Stromal cell of bone marrow (primary cell): ENCODE measurements at regions not wholly inside any gene's neighbourhood (a gene's known extent, or its start where the extent isn't known, plus 50 kb on each side); places are given as distances from the start of the nearest gene placed in this dataset.
A peak's percentile ranks its signal among the peaks of the same experiment; 100 is the strongest.

ENCODE experiments used
- DNase-seq: peaks from one replicate; pipeline ENCODE4 v3.0.0-alpha.2; 2012; ENCODE audit warnings: low read depth

DNA sequence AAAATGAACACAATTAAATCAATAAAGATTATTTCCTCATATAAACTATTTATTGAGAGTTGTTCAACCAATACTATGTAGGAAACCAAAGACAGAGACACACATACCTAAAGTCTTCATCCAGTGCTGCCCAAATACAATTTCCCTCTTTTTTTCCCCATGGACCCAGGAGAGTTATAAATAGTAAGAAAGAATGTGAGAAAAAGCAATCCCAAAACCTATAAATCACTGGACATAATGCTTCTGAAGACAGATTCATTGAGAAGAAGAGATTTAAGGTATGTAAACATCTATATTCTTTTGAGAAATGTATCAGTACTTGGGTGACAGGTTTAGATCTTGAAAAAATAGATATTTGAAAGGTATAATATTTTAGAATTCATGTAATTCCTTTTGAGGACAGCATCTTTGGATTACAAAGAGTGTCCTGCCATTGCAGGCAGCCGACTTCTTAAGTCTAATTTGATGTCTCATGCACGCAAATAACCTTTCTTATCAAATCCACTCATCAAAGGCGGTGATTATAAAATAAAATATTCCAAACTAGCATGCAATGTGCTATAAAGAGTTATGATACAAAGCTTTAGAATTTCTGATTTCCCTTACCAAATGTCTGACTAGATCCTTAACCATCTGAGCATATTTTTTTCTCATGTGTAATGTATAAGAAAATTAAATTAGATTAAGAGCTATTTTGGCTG is 739.4 kb downstream of the LIG4 start:
- no peak for DNase-seq

DNA sequence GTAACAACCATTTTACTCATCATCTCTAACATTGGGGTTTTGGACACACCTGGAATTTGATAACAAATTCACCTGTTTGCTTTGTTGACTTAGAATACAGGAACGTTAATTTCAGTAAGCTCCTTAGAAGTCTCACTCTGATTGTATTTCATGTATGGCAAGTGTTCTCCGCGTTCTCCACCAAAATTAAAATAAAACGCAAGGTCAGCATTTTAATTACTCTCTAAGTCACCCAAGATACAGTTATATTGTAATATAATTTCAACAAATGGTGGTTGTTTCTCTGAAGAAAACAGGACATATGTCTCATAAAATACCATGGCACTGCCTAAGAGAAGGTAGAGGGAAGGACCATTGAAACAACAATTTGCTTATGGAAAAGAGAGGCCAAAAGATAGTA is 742.1 kb downstream of the LIG4 start:
- DNase-seq: no peak

DNA sequence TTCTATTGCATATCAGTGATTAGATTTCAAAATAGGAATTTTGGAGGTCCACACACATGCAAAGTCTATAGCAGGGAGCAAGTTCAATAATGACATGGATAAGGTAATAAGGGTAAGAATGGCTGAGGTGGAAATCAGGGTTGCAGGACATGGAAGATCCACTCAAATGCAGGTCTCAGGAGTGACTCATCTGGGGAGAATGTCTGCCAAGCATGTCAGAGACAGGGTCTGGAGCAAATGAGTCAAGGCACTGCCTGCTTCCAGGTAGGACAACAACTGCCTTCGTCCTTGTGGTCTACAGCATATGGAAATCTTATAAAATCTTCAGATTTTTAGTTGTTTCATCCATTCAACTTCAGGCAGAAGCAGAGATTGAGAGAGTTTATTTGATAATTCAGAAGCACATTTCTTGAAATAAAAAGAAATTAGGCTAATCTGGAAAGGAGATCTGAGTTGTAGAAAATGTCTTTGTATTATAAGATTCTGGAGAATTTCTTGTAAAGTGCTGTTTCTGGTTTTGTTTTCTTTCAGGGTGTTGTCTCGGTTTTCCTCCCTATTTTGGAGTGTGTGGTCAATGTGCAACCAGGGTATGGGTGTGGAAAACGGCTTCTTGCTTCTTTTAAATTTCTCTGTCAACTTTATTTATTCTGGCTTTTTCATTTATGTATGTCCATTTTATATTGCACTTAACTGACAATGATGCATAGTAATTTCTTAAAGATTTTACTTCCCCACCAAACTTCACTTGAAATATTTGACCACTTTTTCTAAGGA is 748.8 kb downstream of the LIG4 start:
- DNase-seq: no peak

DNA sequence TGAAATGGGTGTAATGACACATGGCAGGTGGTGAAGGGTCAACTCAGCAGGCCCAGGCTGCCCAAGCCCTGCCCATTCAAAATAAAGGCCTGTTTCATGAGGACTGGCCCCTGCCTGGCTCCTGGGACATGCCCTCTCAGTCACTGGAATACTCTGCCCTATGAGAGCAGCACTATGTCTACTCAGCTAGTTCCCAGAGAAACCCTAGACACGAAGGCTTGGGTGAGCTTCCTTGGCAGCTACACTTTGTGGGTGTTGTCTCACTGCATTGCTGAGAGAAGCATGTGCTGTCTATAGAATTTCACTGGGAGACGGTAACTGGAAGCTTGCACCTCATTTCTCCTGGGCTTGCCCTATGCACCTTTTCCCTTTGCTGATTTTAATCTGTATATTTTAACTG is 752.8 kb downstream of the LIG4 start:
- no peak for DNase-seq

DNA sequence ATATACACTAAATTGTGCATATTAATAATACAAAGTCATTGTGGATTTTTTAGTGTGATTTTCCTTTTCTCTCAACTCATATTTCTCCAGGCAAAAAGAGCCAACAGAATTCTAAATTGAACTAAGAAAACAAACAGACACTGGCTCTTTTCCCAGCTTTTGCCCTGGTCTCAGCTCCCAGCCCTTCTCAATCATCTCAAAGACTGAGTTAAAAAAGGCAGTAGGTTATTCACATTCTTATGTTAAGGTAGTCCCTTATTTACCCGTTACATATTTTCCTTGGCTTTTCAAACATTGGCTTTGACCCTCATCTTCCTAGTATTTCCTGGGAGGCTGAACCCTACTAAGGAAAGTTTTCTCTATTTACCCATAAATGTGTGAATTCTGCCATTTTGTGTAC is 753.6 kb downstream of the LIG4 start:
- DNase-seq: peak; percentile 53

DNA sequence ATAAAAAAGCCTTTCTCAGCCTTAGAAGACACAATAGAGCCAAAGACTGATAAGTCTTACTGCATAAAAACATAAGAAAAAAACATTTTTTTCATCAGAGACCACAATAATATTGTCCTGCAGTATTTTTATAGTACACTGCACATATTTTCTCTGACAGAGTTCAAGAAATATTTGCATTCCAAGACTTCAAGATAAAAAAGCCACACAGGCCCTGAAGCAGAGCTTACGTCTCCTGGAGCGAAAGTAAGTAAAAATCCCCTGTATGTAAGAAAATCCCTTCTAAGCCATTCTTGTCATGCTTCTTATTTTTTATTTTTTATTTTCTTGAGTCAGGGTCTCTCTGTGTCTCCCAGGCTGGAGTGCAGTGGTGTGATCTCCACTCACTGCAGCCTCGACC is 755.9 kb downstream of the LIG4 start:
- DNase-seq: no peak

DNA sequence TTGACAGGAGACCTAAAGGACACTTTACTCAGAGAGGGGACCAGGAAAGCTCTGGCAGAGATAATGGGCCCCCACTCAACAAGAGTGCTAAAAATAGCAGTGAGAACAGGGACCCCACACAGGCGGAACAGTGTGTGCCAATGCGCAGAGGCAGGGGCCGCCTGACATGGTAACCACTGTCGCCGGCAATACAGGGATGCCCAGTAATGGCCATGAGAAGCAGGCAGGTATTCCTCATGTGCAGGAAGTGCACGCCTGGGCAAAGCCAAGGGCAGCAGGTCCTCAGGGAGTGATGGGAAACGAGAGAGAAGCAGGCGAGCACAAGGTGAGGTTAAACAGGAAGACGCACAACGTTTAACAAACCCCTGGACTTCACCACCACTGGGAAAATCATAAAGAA is 757.1 kb downstream of the LIG4 start:
- DNase-seq: no peak

DNA sequence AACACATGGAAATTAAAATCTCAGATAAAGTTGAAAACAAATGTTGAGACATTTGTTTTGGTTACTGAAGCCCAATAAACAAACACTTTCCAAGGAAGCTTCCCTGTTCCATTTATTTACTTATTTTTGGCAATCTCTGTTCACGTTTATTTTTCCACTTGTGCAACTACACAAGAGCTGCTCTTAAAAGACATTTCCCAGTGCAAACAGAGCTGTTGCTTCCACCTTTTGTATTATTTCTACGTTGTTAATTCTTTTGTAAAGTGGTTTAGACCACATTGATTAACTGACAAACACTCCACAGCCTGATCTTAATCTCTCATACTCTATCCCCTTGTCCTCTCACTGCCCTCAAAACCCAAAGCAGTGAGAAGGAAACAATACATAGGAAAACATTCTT is 757.6 kb downstream of the LIG4 start:
- no peak for DNase-seq

DNA sequence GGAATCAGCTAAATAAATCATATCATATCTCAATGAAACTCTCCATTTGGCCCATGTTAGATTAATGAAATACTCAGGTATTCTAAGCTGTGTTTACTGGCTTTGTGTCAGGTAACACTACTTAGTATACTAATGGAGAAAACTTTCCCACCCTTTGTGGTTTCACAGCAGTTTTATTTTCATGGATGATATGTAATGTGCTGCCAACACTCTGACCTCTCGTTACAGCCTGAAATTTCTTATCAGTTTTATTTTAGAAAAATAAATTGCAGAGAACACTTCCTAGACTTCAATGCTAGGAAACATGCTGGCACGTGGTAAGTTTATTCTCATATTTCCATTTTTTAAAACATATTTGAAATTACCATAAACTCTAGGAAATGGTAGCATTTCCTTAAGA is 758.9 kb downstream of the LIG4 start:
- no peak for DNase-seq

DNA sequence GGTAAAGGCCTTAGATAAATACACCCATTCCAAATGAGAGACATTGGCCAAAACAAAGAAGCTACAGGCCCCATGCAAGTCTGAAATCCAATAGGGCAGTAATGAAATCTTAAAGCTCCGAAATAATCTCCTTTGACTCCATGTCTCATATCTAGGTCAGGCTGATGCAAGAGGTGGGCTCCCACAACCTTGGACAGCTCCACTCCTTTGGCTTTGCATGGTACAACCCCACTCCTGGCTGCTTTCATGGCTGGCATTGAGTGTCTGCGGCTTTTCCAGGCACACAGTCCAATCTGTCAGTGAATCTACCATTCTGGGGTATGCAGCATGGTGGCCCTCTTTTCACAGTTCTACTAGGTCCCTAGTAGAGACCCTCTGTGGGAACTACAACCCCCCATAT is 762.5 kb downstream of the LIG4 start:
- no peak for DNase-seq

DNA sequence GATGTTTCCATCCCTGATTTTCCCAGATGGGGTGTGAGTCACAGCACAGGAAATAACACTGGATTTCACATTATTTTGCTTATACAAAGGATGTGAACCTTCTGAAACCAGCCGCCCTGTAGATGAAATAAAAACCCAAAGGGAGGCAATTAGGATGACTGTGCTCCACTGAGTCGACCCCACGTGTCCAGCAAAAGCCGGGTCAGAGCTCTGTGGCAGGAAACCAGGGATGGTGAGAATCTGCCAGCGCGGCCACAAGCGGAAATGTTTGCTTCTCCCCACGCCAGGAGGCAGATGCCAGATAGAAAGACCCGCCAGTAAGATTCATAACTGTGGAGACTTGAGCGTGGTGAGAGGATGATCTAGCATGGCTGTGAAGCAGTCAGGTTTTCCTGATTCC is 764.4 kb downstream of the LIG4 start:
- peak; percentile 98 for DNase-seq

DNA sequence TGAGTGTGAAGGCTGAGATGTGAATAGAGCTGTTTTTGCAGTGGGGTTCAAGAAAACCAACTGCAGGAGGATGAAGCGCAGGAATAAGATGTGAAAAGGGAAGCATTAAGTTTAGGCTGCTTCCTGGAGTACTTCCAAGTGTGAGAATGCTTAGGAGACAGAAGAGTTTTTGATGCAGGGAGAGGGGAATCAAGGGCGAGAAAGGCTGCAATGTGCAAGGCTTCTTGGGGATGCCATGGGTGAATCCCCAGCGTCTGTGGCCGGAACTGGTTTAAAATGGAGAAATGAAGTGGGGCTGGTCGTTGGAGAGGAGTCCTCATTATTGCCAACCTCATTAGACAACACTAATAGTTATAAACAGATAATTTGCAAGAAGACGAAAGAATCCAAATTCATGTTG is 764.9 kb downstream of the LIG4 start:
- no peak for DNase-seq

DNA sequence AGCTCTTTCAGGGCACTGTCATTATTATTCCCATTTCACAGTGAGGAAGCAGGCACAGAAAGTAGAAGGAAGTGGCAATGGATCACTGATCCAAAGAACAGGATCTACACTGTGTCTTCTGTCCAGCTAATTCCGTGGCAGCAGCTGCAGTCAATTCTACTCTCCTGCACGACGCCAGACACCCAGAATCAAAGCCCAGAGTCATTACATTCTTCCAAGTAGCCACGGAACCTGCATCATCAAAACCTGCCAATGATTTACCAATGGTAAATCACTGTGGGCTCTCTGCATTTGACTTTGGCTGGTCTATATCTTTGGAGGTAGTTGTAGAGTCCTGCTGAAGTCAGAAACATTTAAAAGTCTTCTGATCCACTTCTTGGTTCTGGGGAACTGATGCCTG is 767.7 kb downstream of the LIG4 start:
- DNase-seq: no peak

DNA sequence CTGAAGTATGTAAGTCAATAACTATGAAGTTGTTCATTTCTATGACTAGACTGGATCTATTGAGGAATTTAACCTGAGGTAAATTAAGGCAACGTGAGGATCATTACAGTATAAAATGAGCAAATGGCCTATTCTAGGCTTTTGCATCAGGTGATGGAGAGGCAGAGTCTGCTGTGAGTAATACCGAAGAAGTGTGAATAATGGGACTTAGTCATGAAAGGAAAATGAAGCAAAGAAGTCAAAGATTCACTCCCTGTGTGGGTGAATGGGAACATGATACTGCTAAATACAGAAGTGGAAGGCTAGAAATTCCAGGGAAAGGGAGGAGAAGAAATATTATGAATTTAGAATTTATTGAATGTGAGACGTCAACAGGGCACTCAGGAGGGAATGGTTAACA is 774.1 kb downstream of the LIG4 start:
- DNase-seq: peak; percentile 82

DNA sequence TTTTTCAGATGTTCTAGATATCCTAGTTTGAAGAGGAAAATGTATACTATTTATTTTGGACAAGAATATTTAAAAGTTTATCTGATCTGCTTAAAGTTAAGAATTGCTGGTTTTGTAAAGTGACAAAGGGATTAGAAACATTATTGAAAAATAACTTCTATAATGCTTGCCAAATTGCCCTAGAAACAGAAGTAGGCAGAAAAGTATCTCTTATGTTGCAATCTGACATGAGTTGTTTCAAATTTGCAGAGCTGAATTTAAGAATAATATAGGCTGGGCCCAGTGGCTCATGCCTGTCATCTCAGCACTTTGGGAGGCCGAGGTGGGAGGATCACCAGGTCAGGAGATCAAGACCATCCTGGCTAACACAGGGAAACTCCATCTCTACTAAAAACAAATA is 777.1 kb downstream of the LIG4 start:
- DNase-seq: no peak

DNA sequence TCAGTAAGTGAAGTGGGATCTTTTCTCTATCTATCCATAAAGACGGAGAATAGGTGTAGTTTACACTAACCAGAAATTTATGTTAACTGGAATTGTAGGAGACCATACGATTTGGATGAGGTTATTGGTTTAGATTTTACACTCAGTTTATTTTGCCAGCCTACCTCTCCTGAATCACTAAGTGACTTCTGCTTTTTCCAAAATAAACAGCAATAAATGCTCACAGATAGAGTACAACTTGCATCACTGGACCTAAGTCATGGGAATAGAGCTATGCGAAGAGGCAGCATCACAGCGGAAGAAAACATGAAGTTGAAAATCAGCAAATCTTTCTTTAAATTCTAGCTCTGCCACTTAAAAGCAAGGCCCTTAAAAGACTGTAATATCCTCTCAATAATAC is 781.0 kb downstream of the LIG4 start:
- no peak for DNase-seq

DNA sequence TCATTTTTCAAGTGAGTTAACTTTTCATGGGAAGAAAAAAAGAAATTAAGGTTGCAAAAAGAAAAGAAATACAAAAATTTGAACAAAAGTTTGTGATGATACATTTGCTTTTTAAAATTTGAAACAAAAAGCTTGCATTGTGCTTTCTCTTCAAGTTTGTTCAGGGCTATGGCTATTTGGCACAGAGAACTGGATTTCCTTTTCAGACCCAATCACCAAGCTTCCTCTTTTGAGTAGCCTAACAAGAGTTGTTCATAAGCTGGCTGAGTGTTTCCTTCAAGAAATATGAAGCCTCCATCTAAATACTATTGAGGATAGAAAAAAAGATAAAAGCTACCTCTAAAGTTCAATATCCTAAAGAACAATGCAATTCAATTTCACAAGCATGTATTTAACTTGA is 787.8 kb downstream of the LIG4 start:
- DNase-seq: no peak

DNA sequence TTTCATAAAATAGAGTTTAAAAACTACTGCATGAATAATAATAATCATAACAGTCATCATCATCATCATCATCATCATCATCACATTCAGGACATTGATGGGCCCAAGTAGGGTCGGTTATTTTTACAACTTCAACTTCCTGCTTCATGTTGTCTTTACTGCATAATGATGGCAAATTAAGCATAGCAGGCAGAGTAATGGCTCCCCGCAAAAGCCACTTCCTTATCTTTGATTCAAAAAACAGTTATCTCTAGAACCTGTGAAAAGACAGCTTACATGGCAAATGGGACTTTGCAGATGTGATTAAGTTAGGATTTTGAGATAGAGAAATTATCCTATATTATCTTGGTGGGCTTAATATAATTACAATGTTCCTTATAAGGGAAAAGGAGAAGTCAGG is 792.9 kb downstream of the LIG4 start:
- DNase-seq: no peak

DNA sequence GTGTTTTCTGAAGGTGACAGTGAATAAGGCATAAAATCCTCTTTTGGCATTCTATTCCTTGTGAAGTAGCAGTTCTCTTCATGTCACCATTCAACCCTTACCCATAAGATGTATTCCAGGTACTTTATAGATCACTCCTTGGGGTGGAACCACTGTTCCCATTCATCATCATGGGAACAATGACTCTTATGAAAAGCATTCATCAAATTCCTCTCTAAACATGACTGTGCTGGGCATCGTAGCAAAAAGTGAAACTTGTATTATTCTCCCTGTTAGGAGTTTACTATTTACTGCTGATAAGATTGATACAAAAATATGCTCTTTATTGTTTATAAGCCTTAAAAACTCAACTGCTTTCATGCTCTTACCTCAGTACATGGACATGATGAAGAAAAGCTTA is 793.4 kb downstream of the LIG4 start:
- no peak for DNase-seq

DNA sequence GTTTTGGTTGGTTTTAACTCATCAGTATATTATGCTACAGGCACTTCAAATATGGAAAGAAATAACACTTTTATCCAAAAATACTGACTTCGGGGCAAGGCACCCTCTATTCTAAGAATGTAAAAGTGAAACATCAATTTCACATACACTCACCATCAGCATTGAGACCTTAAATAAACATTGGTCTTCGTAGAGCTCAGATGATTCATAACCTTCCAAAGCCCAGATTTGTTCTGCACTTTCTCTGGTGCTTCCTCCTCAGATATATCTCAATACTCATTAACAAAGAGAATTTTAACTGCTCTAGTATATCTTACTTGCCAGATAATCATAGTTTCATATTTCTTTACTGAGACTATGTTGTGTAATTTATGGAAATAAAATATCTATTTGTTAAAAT is 794.3 kb downstream of the LIG4 start:
- peak; percentile 57 for DNase-seq

DNA sequence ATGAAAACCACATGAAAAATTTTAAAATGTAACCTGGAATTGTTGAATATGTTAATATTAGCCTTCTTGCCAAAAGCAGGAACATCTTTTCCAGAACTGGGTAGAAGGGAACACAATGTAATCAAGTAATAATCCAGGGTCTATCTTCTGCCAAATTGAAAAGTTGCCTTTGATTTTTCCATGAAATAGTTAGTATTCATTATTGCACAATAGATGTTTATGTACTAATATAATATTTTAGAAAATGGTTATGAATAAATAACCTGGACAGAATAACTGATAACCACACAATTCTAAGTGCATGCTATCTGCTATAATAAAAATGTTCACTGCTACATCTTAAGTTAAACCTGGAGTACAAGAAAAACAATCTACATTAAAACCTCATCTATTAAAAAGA is 802.3 kb downstream of the LIG4 start:
- no peak for DNase-seq

DNA sequence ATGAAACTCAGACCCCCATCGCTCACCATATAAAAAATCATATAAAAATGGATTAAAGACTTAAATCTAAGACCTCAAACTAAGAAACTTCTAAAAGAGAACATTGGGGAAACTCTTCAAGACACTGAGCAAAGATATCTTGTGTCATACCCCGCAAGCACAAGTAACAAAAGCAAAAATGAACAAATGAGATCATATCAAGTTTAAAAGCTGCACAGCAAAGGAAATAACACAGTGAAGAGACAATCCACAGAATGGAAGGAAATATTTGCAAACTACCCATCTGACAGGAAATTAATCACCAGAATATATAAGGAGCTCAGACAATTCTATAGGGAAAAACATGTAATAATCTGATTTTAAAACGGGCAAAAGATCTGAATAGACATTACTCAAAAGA is 808.3 kb downstream of the LIG4 start:
- DNase-seq: no peak

DNA sequence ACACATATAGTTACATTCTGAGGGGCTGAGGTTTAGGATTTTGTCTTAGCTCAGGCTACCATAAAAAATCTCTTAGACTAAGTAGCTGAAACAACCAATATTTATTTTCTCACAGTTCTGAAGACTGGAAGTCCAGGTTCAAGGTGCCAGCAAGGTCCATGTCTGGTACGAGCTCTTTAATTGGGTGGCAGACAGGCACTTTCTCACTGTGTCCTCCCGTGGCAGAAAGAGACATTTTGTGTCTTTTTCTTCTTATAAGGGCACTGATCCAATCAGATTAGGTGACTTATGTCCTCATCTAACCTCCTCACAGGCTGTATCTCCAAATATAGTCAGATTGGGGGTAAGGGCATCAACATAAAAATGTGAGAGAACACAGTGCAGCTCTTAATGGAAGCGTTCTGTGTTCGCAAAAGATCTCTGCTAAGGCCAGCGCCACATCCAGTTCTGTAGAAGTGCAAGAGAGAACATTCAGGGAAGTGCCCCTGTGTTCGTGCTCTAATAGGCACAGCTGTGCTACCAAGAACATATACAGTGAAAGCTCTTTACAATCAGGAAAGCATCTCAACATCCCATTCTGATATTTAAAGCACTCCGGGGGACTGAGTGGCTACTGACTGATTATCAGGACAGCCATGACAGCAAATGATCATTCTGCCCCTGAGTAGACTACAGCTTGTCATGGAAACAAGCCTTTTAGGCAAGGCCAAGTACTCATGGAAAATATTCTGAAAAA is 819.2 kb downstream of the LIG4 start:
- DNase-seq: no peak
